WI38 (cell line): ENCODE measurements at regions not wholly inside any gene's neighbourhood (a gene's known extent, or its start where the extent isn't known, plus 50 kb on each side); places are given as distances from the start of the nearest gene placed in this dataset.

Experiments used
- H3K4me3 ChIP-seq: 2 replicates; pipeline ENCODE4 v1.5.1; 2011; ENCODE audit warnings: low read depth, mild to moderate bottlenecking, control low read depth, low read length
- TF ChIP-seq, protein P1 (sequence below): IDR thresholded peaks from 2 replicates; pipeline ENCODE4 v1.5.1; 2012; ENCODE audit warnings: low read depth, mild to moderate bottlenecking, control low read depth, low read length

DNA sequence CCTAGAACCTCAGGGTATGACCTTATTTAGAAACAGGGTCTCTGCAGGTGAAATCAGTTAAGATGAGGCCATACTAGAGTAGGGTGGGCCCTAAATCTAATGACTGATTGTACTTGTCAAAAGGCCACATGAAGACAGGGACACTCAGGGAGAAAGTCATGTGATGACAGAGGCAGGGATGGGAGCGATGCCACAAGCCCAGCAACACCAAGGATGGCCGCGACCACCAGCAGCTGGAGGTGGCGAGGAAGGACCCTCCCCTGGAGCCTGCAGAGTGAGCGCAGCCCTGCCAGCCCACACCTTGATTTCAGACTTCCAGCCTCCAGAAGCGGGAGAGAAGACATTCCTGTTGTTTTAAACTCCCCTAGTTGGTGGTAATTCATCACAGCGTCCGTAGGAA, 199.9 kb downstream of the PHETA1 start:
- TF ChIP-seq, protein P1, sequence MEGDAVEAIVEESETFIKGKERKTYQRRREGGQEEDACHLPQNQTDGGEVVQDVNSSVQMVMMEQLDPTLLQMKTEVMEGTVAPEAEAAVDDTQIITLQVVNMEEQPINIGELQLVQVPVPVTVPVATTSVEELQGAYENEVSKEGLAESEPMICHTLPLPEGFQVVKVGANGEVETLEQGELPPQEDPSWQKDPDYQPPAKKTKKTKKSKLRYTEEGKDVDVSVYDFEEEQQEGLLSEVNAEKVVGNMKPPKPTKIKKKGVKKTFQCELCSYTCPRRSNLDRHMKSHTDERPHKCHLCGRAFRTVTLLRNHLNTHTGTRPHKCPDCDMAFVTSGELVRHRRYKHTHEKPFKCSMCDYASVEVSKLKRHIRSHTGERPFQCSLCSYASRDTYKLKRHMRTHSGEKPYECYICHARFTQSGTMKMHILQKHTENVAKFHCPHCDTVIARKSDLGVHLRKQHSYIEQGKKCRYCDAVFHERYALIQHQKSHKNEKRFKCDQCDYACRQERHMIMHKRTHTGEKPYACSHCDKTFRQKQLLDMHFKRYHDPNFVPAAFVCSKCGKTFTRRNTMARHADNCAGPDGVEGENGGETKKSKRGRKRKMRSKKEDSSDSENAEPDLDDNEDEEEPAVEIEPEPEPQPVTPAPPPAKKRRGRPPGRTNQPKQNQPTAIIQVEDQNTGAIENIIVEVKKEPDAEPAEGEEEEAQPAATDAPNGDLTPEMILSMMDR, result no peak
- no peak overlapping the region for H3K4me3 ChIP-seq

DNA sequence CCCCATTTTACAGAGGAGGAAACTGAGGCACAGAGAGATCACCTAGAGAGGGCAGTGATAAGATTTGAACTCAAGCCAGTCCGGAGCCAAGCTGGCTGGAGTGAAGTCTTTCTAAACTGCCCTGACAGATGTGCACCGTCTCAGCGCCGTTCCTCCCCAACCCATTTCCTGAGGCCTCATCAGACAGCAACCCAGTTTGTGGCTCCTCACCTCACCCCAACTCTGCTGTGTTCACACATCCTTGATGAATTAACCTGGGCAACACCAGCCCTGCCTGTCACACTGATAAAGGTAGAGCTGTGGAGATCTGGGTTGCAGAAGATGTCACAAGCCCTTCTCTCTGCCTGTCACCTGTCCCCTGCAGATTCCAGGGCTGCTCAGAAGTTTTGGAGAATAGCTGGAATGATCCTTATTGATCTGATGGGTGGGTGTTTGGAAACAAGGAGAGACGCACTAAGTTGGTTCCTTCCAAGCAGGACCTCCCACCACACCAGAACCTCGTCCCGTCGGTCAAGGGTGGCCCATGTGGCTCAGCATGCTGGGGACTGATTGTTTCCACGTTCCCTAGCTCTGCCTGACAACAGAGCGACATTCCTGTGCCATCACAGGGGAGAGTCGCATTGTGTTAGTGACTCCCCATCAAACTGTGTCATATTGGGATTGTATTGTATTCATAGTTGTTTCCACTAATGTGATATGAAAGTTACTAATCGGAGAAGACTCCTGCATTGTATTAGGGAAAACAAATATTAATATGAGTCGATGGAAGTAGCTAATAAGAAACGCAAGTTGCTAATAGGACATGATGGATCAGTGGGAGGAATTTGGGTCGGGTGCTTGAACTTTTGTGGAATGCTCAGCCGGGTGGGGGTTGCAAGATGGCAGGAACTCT, 200.6 kb downstream of the PHETA1 start:
- TF ChIP-seq, protein P1, result no peak

DNA sequence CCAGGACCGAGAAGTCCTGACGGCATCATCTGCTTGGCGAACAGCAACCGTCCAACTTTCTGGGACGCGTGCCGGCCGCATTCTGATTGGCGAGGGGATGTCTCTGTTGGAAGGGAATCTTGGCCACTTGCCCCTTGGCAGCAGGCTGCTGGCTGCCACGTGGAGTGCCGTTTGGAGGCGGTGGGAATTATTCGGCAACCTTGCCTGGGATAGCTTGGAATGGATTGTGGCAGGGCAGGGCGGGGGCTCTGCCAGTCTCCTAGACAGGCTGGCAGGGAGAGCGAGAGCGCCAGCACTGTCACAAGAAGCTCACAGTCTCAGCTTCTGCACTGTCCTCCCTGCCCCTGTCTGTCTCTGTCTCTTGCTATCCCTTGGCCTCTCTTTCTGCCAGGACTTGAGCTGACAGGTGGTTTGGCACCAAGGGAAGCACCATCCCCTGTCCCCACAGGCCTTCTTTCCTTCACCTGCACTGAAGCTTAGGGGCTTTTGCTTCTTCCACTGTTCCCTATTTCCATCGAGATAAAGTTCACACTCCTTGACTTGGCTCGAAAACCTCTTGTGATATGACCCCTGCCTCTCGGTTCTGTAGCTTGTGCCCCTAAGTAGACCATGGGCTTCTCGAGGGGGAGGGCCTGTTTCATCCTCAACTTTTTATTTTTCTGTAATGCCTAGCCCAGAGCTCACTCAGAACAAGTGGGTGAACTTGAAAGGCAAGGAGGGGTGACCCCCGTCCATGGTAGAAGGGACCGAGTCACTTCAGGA, 201.9 kb downstream of the PHETA1 start:
- TF ChIP-seq, protein P1, result no peak
- H3K4me3 ChIP-seq, result no peak overlapping the region

More for the DNA sequence above, 200.6 kb downstream of the PHETA1 start:
- no peak overlapping the region for H3K4me3 ChIP-seq

DNA sequence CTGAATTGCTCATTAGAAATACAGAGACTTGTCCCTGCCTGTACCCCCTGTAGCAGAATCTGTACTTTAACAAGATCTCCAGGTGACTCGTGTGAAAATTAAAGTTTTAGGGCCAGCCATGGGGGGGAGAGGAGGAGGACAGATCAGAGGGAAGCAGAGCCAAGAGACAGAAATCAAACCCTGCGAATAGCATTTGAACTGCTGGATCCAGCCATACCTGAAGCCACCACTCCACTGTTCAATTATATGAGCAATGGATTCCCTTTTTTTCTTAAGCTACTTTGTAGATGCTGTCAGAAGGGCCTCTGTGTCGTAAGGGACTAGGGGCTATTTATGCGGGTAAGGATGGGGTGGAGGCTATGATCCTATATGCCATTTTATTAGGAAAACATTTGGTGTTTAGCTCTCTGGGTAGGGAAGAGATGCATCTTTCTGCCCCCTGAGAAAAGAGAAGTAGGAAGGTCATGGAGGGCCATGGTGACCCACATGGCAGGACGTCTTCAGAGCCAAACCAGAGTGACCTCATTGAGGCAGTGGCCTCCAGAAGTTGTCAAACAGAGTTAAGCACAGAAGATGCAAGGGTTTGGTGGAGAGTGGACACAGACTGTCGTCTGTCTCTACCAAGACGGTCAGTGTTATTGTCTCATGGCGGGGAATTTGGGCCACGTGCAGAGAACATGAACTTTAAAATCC, 203.9 kb downstream of the PHETA1 start:
- TF ChIP-seq, protein P1, result no peak

DNA sequence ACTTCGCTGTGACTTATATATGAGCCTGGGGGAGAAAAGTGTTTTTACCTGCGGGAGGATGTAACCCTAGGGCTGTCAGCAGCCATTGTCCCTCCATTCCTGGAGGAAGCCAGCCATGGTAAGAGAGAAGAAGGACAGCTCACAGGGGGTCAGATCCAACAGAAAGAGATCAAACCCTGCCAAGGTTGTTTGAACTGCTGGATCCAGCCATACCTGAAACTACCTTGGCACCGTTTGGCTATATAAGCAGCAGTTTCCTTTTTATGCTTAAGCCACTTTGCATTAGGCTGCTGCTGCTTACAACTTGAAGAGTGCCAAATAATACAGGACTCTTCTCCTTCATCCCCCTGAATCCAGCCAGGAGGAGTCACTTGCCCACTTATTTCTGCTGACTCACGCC, 205.5 kb downstream of the PHETA1 start:
- TF ChIP-seq, protein P1, result no peak
- H3K4me3 ChIP-seq, result no peak overlapping the region

More for the DNA sequence above, 203.9 kb downstream of the PHETA1 start:
- no peak overlapping the region for H3K4me3 ChIP-seq

DNA sequence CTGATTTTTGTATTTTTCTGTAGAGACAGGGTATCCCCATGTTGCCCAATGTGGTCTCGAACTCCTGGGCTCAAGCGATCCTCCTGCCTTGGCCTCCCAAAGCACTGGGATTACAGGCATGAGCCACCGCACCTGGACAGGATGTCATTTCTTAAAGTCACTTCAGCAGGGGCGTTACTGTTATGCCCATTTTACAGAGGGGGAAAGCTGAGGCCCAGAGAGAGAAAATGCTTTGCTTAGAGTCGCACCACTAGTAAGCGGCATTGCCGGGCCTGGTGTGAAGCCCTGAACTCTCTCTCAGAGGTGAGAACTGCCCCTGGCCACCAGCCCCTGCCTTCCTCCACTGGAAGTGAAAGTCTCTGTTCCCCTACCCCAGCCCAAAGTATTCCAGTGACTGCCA, 207.0 kb downstream of the PHETA1 start:
- TF ChIP-seq, protein P1, result no peak

More for the DNA sequence above, 207.0 kb downstream of the PHETA1 start:
- H3K4me3 ChIP-seq, result no peak overlapping the region
